Common myeloid progenitor, CD34-positive (primary cell): ENCODE measurements at regions not wholly inside any gene's neighbourhood (a gene's known extent, or its start where the extent isn't known, plus 50 kb on each side); places are given as distances from the start of the nearest gene placed in this dataset.

ENCODE experiments used
- CTCF ChIA-PET: fragments of 350-600 bp; sonication (Branson Sonifier 250); formaldehyde crosslinking; loops from one replicate; lab custom pipeline; 2021; ENCODE audit warnings: antibody characterized with exemption; lab: Charles Lee
- POLR2A ChIA-PET: fragments of 350-600 bp; sonication (Branson Sonifier 250); formaldehyde crosslinking; loops from one replicate; lab custom pipeline; 2021; ENCODE audit warnings: antibody characterized with exemption; lab: Charles Lee
- DNase-seq, 3 donors: peaks; one replicate each; pipeline versions ENCODE4 v3.0.0 to v3.0.0-alpha.2; 2013
- H3K27ac ChIP-seq, 2 experiments: 1 replicate in 1 of 2; 2 replicates in 1 of 2; pipeline ENCODE4 v1.7.0; 2013; ENCODE audit warnings: inconsistent platforms in 2 of 2, low read length in 2 of 2, mild to moderate bottlenecking in 2 of 2, low read depth in 1 of 2, moderate library complexity in 1 of 2; ENCODE audit not compliant: severe bottlenecking in 2 of 2, insufficient read depth in 1 of 2, poor library complexity in 1 of 2
- H3K27me3 ChIP-seq, 5 experiments: replicated peaks in 2 of 5; 1 replicate in 3 of 5; 2 replicates in 2 of 5; pipeline versions ENCODE4 v1.6.1 to v1.7.0; 2013; ENCODE audit warnings: low read length in 4 of 5, mild to moderate bottlenecking in 2 of 5, moderate library complexity in 2 of 5, inconsistent platforms in 1 of 5; ENCODE audit not compliant: insufficient read depth in 5 of 5, control insufficient read depth in 4 of 5
- H3K36me3 ChIP-seq, 4 experiments: 1 replicate in 2 of 4; 2 replicates in 2 of 4; pipeline versions ENCODE4 v1.6.1 to v1.7.0; 2013; ENCODE audit warnings: low read length in 3 of 4, control low read depth in 1 of 4, mild to moderate bottlenecking in 1 of 4; ENCODE audit not compliant: control insufficient read depth in 4 of 4, insufficient read depth in 4 of 4
- H3K4me1 ChIP-seq, 4 experiments: 1 replicate in 3 of 4; 2 replicates in 1 of 4; pipeline versions ENCODE4 v1.6.1 to v1.7.1; 2013; ENCODE audit warnings: low read length in 3 of 4, mild to moderate bottlenecking in 3 of 4, control low read depth in 1 of 4, inconsistent platforms in 1 of 4, moderate library complexity in 1 of 4; ENCODE audit not compliant: control insufficient read depth in 4 of 4, insufficient read depth in 4 of 4; ENCODE audit errors: control extremely low read depth in 1 of 4
- H3K4me3 ChIP-seq, 7 experiments: 1 replicate in 4 of 7; 2 replicates in 3 of 7; pipeline versions ENCODE4 v1.5.1 to v1.7.0; 2013; ENCODE audit warnings: mild to moderate bottlenecking in 7 of 7, low read length in 6 of 7, moderate library complexity in 6 of 7, inconsistent platforms in 2 of 7, low read depth in 2 of 7, control low read depth in 1 of 7; ENCODE audit not compliant: insufficient read depth in 4 of 7, control insufficient read depth in 1 of 7; ENCODE audit errors: extremely low read depth in 1 of 7
- H3K9me3 ChIP-seq, 5 experiments: 1 replicate in 4 of 5; 2 replicates in 1 of 5; pipeline versions ENCODE4 v1.6.1 to v1.7.1; 2013; ENCODE audit warnings: low read length in 4 of 5, mild to moderate bottlenecking in 2 of 5, inconsistent platforms in 1 of 5, low read depth in 1 of 5, moderate library complexity in 1 of 5; ENCODE audit not compliant: control insufficient read depth in 4 of 5, insufficient read depth in 2 of 5; ENCODE audit errors: control extremely low read depth in 1 of 5
- WGBS: methylation state at CpG from one replicate; pipeline ENCODE4 v1.1.5; 2013; ENCODE audit not compliant: insufficient coverage; 5-methylcytosine and 5-hydroxymethylcytosine counted together

DNA sequence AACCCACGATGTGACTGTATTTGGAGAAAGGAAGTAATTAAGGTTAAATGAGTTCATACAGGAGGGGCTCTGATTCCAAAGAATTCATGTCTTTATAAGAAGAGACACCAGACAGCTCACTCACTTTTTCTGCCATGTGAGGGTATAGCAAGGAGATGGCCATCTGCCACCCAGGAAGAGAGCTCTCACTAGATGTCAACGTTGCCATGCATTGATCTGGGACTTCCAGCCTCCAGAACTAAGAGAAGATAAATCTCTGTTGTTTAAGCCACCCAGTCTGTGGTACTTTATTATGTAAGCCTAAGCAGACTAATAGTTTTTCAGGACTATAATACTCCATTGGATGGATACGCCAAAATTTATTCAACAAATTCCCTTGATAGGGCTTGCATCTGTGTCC lies 89.8 kb upstream of the RAD23B start:
- H3K36me3 ChIP-seq = no peaks in the 10 kb centered on the region
- POLR2A ChIA-PET = no interaction called here
- DNase-seq = no peak
- no peaks in the 10 kb centered on the region for H3K4me1 ChIP-seq
- no peaks in the 10 kb centered on the region for H3K9me3 ChIP-seq
- CTCF ChIA-PET = interaction anchor here (0.9 kb wide), 1 partner anchor 15 kb away, joined by 3 read pairs; no protein-coding TSS in a partner anchor
- H3K27me3 ChIP-seq = peaks cover 0 to 3% (median 0%) of the 10 kb centered on the region in 5 experiments
- WGBS = 57% methylated on average over 1 of the region's 3 CpGs
- H3K27ac ChIP-seq = no peak overlapping the region
- no peak overlapping the region for H3K4me3 ChIP-seq

- 93% methylated on average over 2 of the region's 3 CpGs for WGBS
- CTCF ChIA-PET = no interaction called here
- no peaks in the 10 kb centered on the region for H3K36me3 ChIP-seq
- H3K27me3 ChIP-seq = no peaks in the 10 kb centered on the region
- no peak for DNase-seq
- no peak overlapping the region for H3K4me3 ChIP-seq
- H3K9me3 ChIP-seq = peaks cover 0 to 8% (median 0%) of the 10 kb centered on the region in 5 experiments
- POLR2A ChIA-PET = no interaction called here
- no peaks in the 10 kb centered on the region for H3K4me1 ChIP-seq
- no peak overlapping the region for H3K27ac ChIP-seq
Observed at GRCh38 chr9:107198718-107199117, 84.4 kb upstream of the RAD23B start.

DNA sequence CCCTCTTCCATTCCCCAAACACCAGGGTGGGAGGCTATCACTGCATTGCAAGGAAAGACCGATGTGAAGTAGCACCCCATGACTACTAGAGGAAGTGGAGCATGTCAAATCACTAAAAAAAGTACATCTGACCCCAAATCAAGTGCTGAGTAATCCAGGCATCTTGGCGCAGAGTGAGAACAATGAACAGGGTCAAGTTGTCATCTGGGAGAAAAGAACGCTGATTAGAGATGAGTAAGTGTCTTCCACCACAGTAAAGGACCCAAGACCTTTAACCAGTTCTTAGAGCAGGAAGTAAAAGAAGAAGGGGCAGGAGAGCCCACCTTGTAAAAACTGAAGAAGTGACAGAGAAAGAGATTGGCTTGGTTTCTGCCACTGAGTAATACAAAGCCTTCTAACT lies 75.0 kb upstream of the RAD23B start:
- WGBS = 93% methylated on average over 3 of the region's 3 CpGs
- ChIA-PET CTCF (interaction anchor here (1.3 kb wide), 1 partner anchor 32 kb away, joined by 3 read pairs; no protein-coding TSS in a partner anchor), POLR2A (no interaction called here)
- no peak overlapping the region for H3K27ac ChIP-seq
- DNase-seq = no peak
- H3K27me3 ChIP-seq = peaks cover 0 to 2% (median 0%) of the 10 kb centered on the region in 5 experiments
- no peaks in the 10 kb centered on the region for H3K4me1 ChIP-seq
- no peak overlapping the region for H3K4me3 ChIP-seq
- no peaks in the 10 kb centered on the region for H3K36me3 ChIP-seq
- H3K9me3 ChIP-seq = peaks cover 0 to 2% (median 0%) of the 10 kb centered on the region in 5 experiments

DNA sequence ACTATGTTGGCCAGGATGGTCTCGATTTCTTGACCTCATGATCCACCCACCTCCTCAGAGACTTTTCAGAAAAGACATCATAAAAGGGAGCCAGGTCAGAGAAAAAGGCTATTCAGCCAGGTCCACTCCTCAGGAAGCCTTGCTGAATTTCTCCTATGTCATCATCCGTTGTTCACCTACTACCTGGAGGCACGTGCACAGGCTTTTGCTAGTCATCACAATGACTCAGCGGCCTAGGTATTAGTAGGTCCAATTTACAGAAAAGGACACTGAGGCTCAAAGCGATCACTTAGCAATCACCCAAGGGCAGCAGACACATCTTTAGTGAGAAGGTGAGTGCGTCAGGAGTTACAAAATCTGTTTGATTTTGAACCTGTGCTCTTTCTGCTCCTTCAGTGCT lies 72.3 kb upstream of the RAD23B start:
- no peak for DNase-seq
- WGBS = 89% methylated on average over 5 of the region's 6 CpGs
- ChIA-PET CTCF (no interaction called here), POLR2A (no interaction called here)
- no peak overlapping the region for H3K27ac ChIP-seq
- no peaks in the 10 kb centered on the region for H3K36me3 ChIP-seq
- no peak overlapping the region for H3K4me3 ChIP-seq
- H3K4me1 ChIP-seq = peaks cover 0 to 4% (median 1%) of the 10 kb centered on the region in 4 experiments
- peaks cover 0 to 2% (median 0%) of the 10 kb centered on the region in 5 experiments for H3K27me3 ChIP-seq
- H3K9me3 ChIP-seq = peaks cover 0 to 2% (median 0%) of the 10 kb centered on the region in 5 experiments

GRCh38 chr9:107211284-107211923 lies 71.7 kb upstream of the RAD23B start:
- WGBS = 93% methylated on average over 9 of the region's 9 CpGs
- H3K27ac ChIP-seq = no peak overlapping the region
- peaks cover 0 to 2% (median 0%) of the 10 kb centered on the region in 5 experiments for H3K9me3 ChIP-seq
- DNase-seq = no peak
- H3K4me3 ChIP-seq = no peak overlapping the region
- POLR2A ChIA-PET = no interaction called here
- H3K36me3 ChIP-seq = no peaks in the 10 kb centered on the region
- H3K27me3 ChIP-seq = peaks cover 0 to 2% (median 0%) of the 10 kb centered on the region in 5 experiments
- CTCF ChIA-PET = no interaction called here
- H3K4me1 ChIP-seq = peaks cover 0 to 4% (median 1%) of the 10 kb centered on the region in 4 experiments

GRCh38 chr9:107212613-107213012 lies 70.5 kb upstream of the RAD23B start:
- H3K27ac ChIP-seq = no peak overlapping the region
- no peaks in the 10 kb centered on the region for H3K36me3 ChIP-seq
- CTCF ChIA-PET = no interaction called here
- POLR2A ChIA-PET = no interaction called here
- no peak overlapping the region for H3K4me3 ChIP-seq
- H3K4me1 ChIP-seq = peaks cover 0 to 4% (median 1%) of the 10 kb centered on the region in 4 experiments
- DNase-seq = no peak
- WGBS = 100% methylated on average over 4 of the region's 5 CpGs
- H3K9me3 ChIP-seq = peaks cover 0 to 2% (median 0%) of the 10 kb centered on the region in 5 experiments
- H3K27me3 ChIP-seq = no peaks in the 10 kb centered on the region

GRCh38 chr9:107213080-107213479 lies 70.0 kb upstream of the RAD23B start:
- Histone ChIP-seq H3K27me3 (no peaks in the 10 kb centered on the region), H3K4me1 (peaks cover 0 to 4% (median 1%) of the 10 kb centered on the region in 4 experiments), H3K27ac (no peak overlapping the region), H3K4me3 (no peak overlapping the region), H3K9me3 (peaks cover 0 to 2% (median 0%) of the 10 kb centered on the region in 5 experiments), H3K36me3 (no peaks in the 10 kb centered on the region)
- ChIA-PET POLR2A (no interaction called here), CTCF (no interaction called here)
- DNase-seq = no peak
- no CpG with 5 or more reads among the region's 6 CpGs for WGBS
